Peyer's patch (tissue), 4 donors: ENCODE measurements at regions not wholly inside any gene's neighbourhood (a gene's known extent, or its start where the extent isn't known, plus 50 kb on each side); places are given as distances from the start of the nearest gene placed in this dataset.
"Not testable (repeated sequence)": the region's sequence is repeated elsewhere in the genome, so short reads cannot be mapped to it uniquely, and the experiment has no call there.

Experiments used
- DNase-seq, 3 donors: peaks; one replicate each; pipeline ENCODE4 v3.0.0-alpha.2; 2017 to 2019
- H3K27ac ChIP-seq, 4 donors: fragments of 200-600 bp; sonication (generic); one replicate each; pipeline ENCODE4 v1.5.1; 2016 to 2019
- H3K27me3 ChIP-seq, 2 donors: fragments of 200-600 bp; sonication (generic); one replicate each; pipeline ENCODE4 v1.5.1; 2019
- H3K36me3 ChIP-seq, 3 donors: fragments of 200-600 bp; sonication (generic); one replicate each; pipeline ENCODE4 v1.5.1; 2016 to 2019
- H3K4me1 ChIP-seq, 4 donors: fragments of 200-600 bp; sonication (generic); one replicate each; pipeline ENCODE4 v1.5.1; 2016 to 2019
- H3K4me3 ChIP-seq, 4 donors: fragments of 200-600 bp; sonication (generic); 1 replicate in 3 of 4; 2 replicates in 1 of 4; pipeline ENCODE4 v1.5.1; 2016 to 2019; ENCODE audit warnings: mild to moderate bottlenecking in 1 of 4
- H3K9me3 ChIP-seq, 4 donors: fragments of 200-600 bp; sonication (generic); one replicate each; pipeline ENCODE4 v1.5.1; 2016 to 2019; ENCODE audit warnings: mild to moderate bottlenecking in 1 of 4
- CTCF ChIP-seq, 6 experiments: fragments of 450-650 bp in 4 of 6; fragments of 200-600 bp in 2 of 6; sonication (generic) in 1 of 6; IDR thresholded peaks; one replicate each; pipeline ENCODE4 v1.5.1; 2017 to 2019; ENCODE audit warnings: antibody characterized with exemption in 6 of 6, mild to moderate bottlenecking in 3 of 6, moderate library complexity in 1 of 6
- POLR2A ChIP-seq, 2 donors: fragments of 450-650 bp; IDR thresholded peaks; one replicate each; pipeline ENCODE4 v1.5.1; 2017; ENCODE audit warnings: antibody characterized with exemption in 2 of 2, mild to moderate bottlenecking in 2 of 2, moderate library complexity in 2 of 2

GRCh38 chr14:54010981-54011380 lies 54.4 kb upstream of the BMP4 start:
- no peak overlapping the region for H3K27ac ChIP-seq

GRCh38 chr14:54023027-54023426 lies 66.4 kb upstream of the BMP4 start:
- DNase-seq, result no peak

More at GRCh38 chr14:54010981-54011380, 54.4 kb upstream of the BMP4 start:
- Histone ChIP-seq H3K9me3 (no peaks in the 10 kb centered on the region), H3K4me1 (no peaks in the 10 kb centered on the region), H3K36me3 (no peaks in the 10 kb centered on the region), H3K4me3 (no peak overlapping the region), H3K27me3 (no peaks in the 10 kb centered on the region)
- no peak for DNase-seq
- TF ChIP-seq CTCF (IDR thresholded peaks at IDR 0.05), result no peak
- TF ChIP-seq POLR2A (IDR thresholded peaks at IDR 0.05), result no peak

GRCh38 chr14:54025661-54026060 lies 69.0 kb upstream of the BMP4 start:
- Histone ChIP-seq H3K9me3 (no peaks in the 10 kb centered on the region), H3K27ac (no peak overlapping the region), H3K4me1 (no peaks in the 10 kb centered on the region), H3K4me3 (no peak overlapping the region), H3K36me3 (no peaks in the 10 kb centered on the region), H3K27me3 (no peaks in the 10 kb centered on the region)
- peak in 1 of 3 donors; percentile 46 for DNase-seq
- TF ChIP-seq CTCF (IDR thresholded peaks at IDR 0.05), result peak in 4 of 6 experiments; percentile 13 to 63 (median 58)
- no peak for TF ChIP-seq POLR2A (IDR thresholded peaks at IDR 0.05)

More at GRCh38 chr14:54023027-54023426, 66.4 kb upstream of the BMP4 start:
- Histone ChIP-seq H3K4me3 (no peak overlapping the region), H3K4me1 (no peaks in the 10 kb centered on the region), H3K27ac (no peak overlapping the region), H3K27me3 (no peaks in the 10 kb centered on the region), H3K36me3 (no peaks in the 10 kb centered on the region), H3K9me3 (no peaks in the 10 kb centered on the region)
- no peak for TF ChIP-seq POLR2A (IDR thresholded peaks at IDR 0.05)
- TF ChIP-seq CTCF (IDR thresholded peaks at IDR 0.05), result no peak

- Histone ChIP-seq H3K36me3 (no peaks in the 10 kb centered on the region), H3K27me3 (no peaks in the 10 kb centered on the region), H3K4me1 (no peaks in the 10 kb centered on the region), H3K27ac (no peak overlapping the region), H3K4me3 (no peak overlapping the region), H3K9me3 (no peaks in the 10 kb centered on the region)
- no peak for DNase-seq
- TF ChIP-seq CTCF (IDR thresholded peaks at IDR 0.05) (no peak), POLR2A (IDR thresholded peaks at IDR 0.05) (no peak)
Measured at GRCh38 chr14:54026671-54027070, 70.0 kb upstream of the BMP4 start.

GRCh38 chr14:54030996-54031395 lies 74.4 kb upstream of the BMP4 start:
- peaks cover 0 to 11% (median 0%) of the 10 kb centered on the region in 4 donors for H3K9me3 ChIP-seq
- not testable (repeated sequence) for DNase-seq

GRCh38 chr14:54033285-54033684 lies 76.7 kb upstream of the BMP4 start:
- not testable (repeated sequence) for H3K36me3 ChIP-seq, H3K27ac ChIP-seq, H3K4me1 ChIP-seq, H3K27me3 ChIP-seq, H3K4me3 ChIP-seq, DNase-seq
- H3K9me3 ChIP-seq, result peaks cover 0 to 12% (median 0%) of the 10 kb centered on the region in 4 donors

More at GRCh38 chr14:54030996-54031395, 74.4 kb upstream of the BMP4 start:
- H3K27ac ChIP-seq, H3K36me3 ChIP-seq, H3K4me1 ChIP-seq, H3K27me3 ChIP-seq, H3K4me3 ChIP-seq: not testable (repeated sequence)

GRCh38 chr14:54038724-54039123 lies 82.1 kb upstream of the BMP4 start:
- no peak overlapping the region for H3K4me3 ChIP-seq
- no peaks in the 10 kb centered on the region for H3K27me3 ChIP-seq
- no peak for TF ChIP-seq POLR2A (IDR thresholded peaks at IDR 0.05)
- no peak for TF ChIP-seq CTCF (IDR thresholded peaks at IDR 0.05)
- peaks cover 0 to 12% (median 0%) of the 10 kb centered on the region in 4 donors for H3K9me3 ChIP-seq
- H3K36me3 ChIP-seq, result no peaks in the 10 kb centered on the region
- DNase-seq, result no peak
- H3K27ac ChIP-seq, result no peak overlapping the region
- H3K4me1 ChIP-seq, result no peaks in the 10 kb centered on the region
